ENCODE measurements at regions not wholly inside any gene's neighbourhood (a gene's known extent, or its start where the extent isn't known, plus 50 kb on each side); places are given as distances from the start of the nearest gene placed in this dataset.

DNA sequence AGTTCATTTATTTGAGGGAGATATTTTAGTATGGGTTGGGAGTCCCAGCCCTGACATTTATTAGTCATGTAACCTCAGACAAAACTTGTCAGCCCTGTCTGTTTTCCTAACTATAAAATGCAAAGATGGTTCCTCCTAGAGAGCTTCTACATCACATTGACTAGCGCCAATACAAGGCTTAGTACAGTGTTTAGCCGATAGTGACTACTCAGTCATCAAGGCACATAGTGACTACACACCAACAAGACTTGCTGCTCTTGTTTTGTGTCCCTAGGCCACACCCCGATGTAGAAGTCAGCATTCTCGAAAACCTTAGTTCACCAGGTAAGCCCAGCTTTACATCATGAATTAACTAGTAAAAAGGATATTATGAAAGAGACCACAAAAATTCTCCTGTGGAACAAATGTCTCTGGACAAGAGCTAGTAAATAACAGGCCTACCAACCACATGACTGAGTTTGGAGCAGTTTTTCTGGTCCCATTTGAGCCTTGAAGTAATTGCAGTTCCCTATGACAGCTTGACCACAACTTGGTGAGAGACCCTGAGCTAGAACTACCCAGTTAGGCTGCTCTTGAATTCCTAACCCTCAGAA is 68.8 kb downstream of the PFDN4 start:
- H3K27me3 Mint-ChIP-seq (ENCODE audit: low read depth in 3 of 3) = peaks cover 0 to 7% (median 3%) of the 10 kb centered on the region in 3 donors
- no peaks in the 10 kb centered on the region for H3K4me1 Mint-ChIP-seq
- no peak overlapping the region for H3K4me3 Mint-ChIP-seq
- intact Hi-C loops (cut with micrococcal nuclease) = no loop called here
- H4K20me1 ChIP-seq (ENCODE audit: insufficient read depth, low read length) = no peaks in the 10 kb centered on the region
- H3K36me3 Mint-ChIP-seq = no peaks in the 10 kb centered on the region
- no peaks in the 10 kb centered on the region for H3K9me3 ChIP-seq (replicated peaks in 1 of 2; ENCODE audit: control insufficient read depth in 1 of 2, insufficient read depth in 1 of 2, low read length in 2 of 2)
- no peaks in the 10 kb centered on the region for H3K27me3 ChIP-seq (ENCODE audit: control insufficient read depth in 2 of 2, insufficient read depth in 2 of 2, low read length in 2 of 2)
- H3K9ac ChIP-seq (ENCODE audit: insufficient read depth, low read length, poor library complexity, severe bottlenecking) = no peak overlapping the region
- peaks cover 0 to 3% (median 0%) of the 10 kb centered on the region in 7 donors for H3K9me3 Mint-ChIP-seq
- TF ChIP-seq CTCF (IDR thresholded peaks at IDR 0.05) = no peak
- no peaks in the 10 kb centered on the region for H3K4me1 ChIP-seq (ENCODE audit: control insufficient read depth in 1 of 2, insufficient read depth in 2 of 2, low read length in 2 of 2)
- DNase-seq = no peak
- H3K27ac Mint-ChIP-seq = no peak overlapping the region
- H3K4me3 ChIP-seq (replicated peaks in 1 of 3; ENCODE audit: low read depth in 2 of 3, low read length in 3 of 3) = no peak overlapping the region
- no peaks in the 10 kb centered on the region for H3K79me2 ChIP-seq (ENCODE audit: insufficient read depth, low read length)
- H3K27ac ChIP-seq (ENCODE audit: low read depth in 1 of 2, low read length in 2 of 2) = no peak overlapping the region
- 90% methylated on average over 2 of the region's 4 CpGs for WGBS (ENCODE audit: insufficient coverage)
- no peak overlapping the region for H2AFZ ChIP-seq (ENCODE audit: insufficient read depth, low read depth, low read length, poor library complexity, severe bottlenecking)
- no peaks in the 10 kb centered on the region for H3K36me3 ChIP-seq (replicated peaks in 1 of 2; ENCODE audit: control insufficient read depth in 1 of 2, insufficient read depth in 2 of 2, low read length in 2 of 2)
- H3K4me2 ChIP-seq (replicated peaks; ENCODE audit: extremely low read depth, low read length, poor library complexity, severe bottlenecking) = no peak overlapping the region

DNA sequence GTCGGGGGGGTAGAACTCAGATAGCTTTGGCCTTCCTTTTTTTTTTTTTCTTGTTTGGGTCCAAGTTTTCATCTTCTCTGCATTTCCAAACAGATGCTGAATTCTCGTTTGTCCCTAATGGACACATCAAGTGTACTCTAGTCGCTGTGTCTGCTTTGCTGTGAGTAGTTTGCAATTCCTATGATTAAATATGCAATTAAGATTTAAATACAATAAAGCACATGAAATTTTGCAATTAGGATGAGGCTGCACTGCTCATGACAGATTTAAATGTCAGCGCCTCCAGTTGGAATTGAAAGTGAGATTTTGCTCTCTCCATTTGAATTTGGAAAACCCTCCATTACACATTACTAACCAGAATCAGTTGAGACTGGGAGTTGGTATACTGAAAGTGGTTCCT is 70.4 kb downstream of the PFDN4 start:
- DNase-seq = no peak
- no peaks in the 10 kb centered on the region for H3K4me1 ChIP-seq (ENCODE audit: control insufficient read depth in 1 of 2, insufficient read depth in 2 of 2, low read length in 2 of 2)
- no peak overlapping the region for H2AFZ ChIP-seq (ENCODE audit: insufficient read depth, low read depth, low read length, poor library complexity, severe bottlenecking)
- no peaks in the 10 kb centered on the region for H3K36me3 ChIP-seq (replicated peaks in 1 of 2; ENCODE audit: control insufficient read depth in 1 of 2, insufficient read depth in 2 of 2, low read length in 2 of 2)
- H3K4me3 ChIP-seq (replicated peaks in 1 of 3; ENCODE audit: low read depth in 2 of 3, low read length in 3 of 3) = no peak overlapping the region
- H4K20me1 ChIP-seq (ENCODE audit: insufficient read depth, low read length) = no peaks in the 10 kb centered on the region
- H3K27me3 ChIP-seq (ENCODE audit: control insufficient read depth in 2 of 2, insufficient read depth in 2 of 2, low read length in 2 of 2) = no peaks in the 10 kb centered on the region
- no CpG with 5 or more reads among the region's 4 CpGs for WGBS (ENCODE audit: insufficient coverage)
- Mint-ChIP-seq H3K4me1 (no peaks in the 10 kb centered on the region), H3K4me3 (no peak overlapping the region), H3K27ac (no peak overlapping the region), H3K36me3 (no peaks in the 10 kb centered on the region), H3K27me3 (ENCODE audit: low read depth in 3 of 3) (peaks cover 2 to 5% (median 3%) of the 10 kb centered on the region in 3 donors), H3K9me3 (no peaks in the 10 kb centered on the region)
- H3K9me3 ChIP-seq (replicated peaks in 1 of 2; ENCODE audit: control insufficient read depth in 1 of 2, insufficient read depth in 1 of 2, low read length in 2 of 2) = no peaks in the 10 kb centered on the region
- no peaks in the 10 kb centered on the region for H3K79me2 ChIP-seq (ENCODE audit: insufficient read depth, low read length)
- H3K9ac ChIP-seq (ENCODE audit: insufficient read depth, low read length, poor library complexity, severe bottlenecking) = no peak overlapping the region
- intact Hi-C loops (cut with micrococcal nuclease) = no loop called here
- no peak for TF ChIP-seq CTCF (IDR thresholded peaks at IDR 0.05)
- no peak overlapping the region for H3K4me2 ChIP-seq (replicated peaks; ENCODE audit: extremely low read depth, low read length, poor library complexity, severe bottlenecking)
- H3K27ac ChIP-seq (ENCODE audit: low read depth in 1 of 2, low read length in 2 of 2) = no peak overlapping the region

Measured in CD14-positive monocyte (primary cell).